HEK293T (cell line): ENCODE measurements at regions not wholly inside any gene's neighbourhood (a gene's known extent, or its start where the extent isn't known, plus 50 kb on each side); places are given as distances from the start of the nearest gene placed in this dataset.

Source experiments
- ARNT ChIP-seq: fragments of 450-650 bp; IDR thresholded peaks from 2 replicates; pipeline ENCODE4 v1.6.1; 2017; ENCODE audit warnings: mild to moderate bottlenecking
- CTBP1 ChIP-seq: fragments of 450-650 bp; IDR thresholded peaks from 2 replicates; pipeline ENCODE4 v1.6.1; 2016; ENCODE audit warnings: borderline replicate concordance
- ELF4 ChIP-seq: fragments of 450-650 bp; IDR thresholded peaks from 2 replicates; pipeline ENCODE4 v1.6.1; 2017; ENCODE audit warnings: antibody characterized with exemption
- FOXK2 ChIP-seq: fragments of 450-650 bp; IDR thresholded peaks from 2 replicates; pipeline ENCODE4 v1.6.1; 2016; ENCODE audit warnings: mild to moderate bottlenecking
- HDGF ChIP-seq: fragments of 450-650 bp; IDR thresholded peaks from 2 replicates; pipeline ENCODE4 v1.6.1; 2017; ENCODE audit warnings: antibody characterized with exemption, borderline replicate concordance
- L3MBTL2 ChIP-seq: fragments of 450-650 bp; conservative IDR thresholded peaks from 2 replicates; pipeline ENCODE4 v1.6.1; 2016; ENCODE audit warnings: mild to moderate bottlenecking
- NFRKB ChIP-seq: fragments of 450-650 bp; IDR thresholded peaks from 2 replicates; pipeline ENCODE4 v1.6.1; 2016; ENCODE audit warnings: mild to moderate bottlenecking, moderate library complexity
- SUZ12 ChIP-seq: fragments of 450-650 bp; IDR thresholded peaks from 2 replicates; pipeline ENCODE4 v1.6.1; 2016; ENCODE audit warnings: mild to moderate bottlenecking
- TARDBP ChIP-seq: fragments of 450-650 bp; IDR thresholded peaks from 2 replicates; pipeline ENCODE4 v1.6.1; 2016
- ZNF384 ChIP-seq: fragments of 450-650 bp; IDR thresholded peaks from 2 replicates; pipeline ENCODE4 v1.6.1; 2016

- TF ChIP-seq L3MBTL2 = no peak
- no peak for TF ChIP-seq ELF4
- no peak for TF ChIP-seq ZNF384
- TF ChIP-seq NFRKB = no peak
- TF ChIP-seq SUZ12 = no peak
- TF ChIP-seq FOXK2 = no peak
- no peak for TF ChIP-seq CTBP1
- no peak for TF ChIP-seq HDGF
- no peak for TF ChIP-seq ARNT
- no peak for TF ChIP-seq TARDBP
Measured at GRCh38 chr4:96407738-96408463, 568.0 kb downstream of the PDHA2 start.
